NCI-H345 treated with DMSO at 0.1 percent for 48 hours (cell line): ENCODE measurements at regions not wholly inside any gene's neighbourhood (a gene's known extent, or its start where the extent isn't known, plus 50 kb on each side); places are given as distances from the start of the nearest gene placed in this dataset.

Experiments used
- DNase-seq: peaks from one replicate; lab custom pipeline; 2025; ENCODE audit not compliant: unreplicated experiment; lab: John Stamatoyannopoulos, UW

- DNase-seq = no peak
Measured at GRCh38 chr15:61743345-61743909, 316.8 kb downstream of the VPS13C start.

- no peak for DNase-seq
Measured at GRCh38 chr15:61742591-61742990, 317.7 kb downstream of the VPS13C start.

DNA sequence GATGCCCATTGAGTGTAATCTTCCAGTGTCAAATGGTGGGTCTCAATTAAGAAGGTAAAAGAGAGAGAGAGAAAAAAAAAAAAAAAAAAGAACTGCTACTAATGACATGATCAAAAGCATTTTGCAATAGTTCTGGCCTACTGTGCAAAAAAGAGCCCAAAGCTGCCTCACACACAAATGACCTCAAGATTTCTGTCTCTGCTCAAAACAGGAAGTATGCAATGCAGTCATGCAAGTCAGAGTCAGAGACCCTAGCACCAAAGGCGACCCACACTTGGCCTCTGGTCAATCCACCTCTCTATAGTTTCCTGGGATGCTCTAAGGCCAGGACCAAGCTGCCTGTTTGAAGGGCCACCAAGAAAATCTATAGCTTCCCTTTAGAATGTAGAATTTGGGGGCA, 323.5 kb downstream of the VPS13C start:
- DNase-seq = no peak

GRCh38 chr15:61731099-61731498, 329.1 kb downstream of the VPS13C start:
- no peak for DNase-seq

DNA sequence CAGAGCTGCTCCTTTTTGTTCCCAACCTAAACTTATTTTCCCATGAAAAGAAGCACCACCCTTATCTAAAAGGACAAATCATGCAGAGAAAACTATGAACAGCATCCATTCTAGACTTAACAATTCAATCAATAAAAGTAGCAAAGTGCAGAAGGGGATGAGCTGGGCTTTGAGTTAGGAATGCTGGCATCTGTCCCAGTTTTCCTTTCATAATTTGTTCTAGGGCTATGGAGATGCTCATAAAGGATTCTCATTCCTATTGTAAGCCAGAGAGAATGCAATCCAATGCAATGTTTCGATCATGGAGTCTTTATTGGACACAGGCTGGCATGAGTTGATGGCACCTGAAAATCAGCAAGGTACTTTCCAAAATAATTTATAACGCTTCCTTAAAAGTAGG, 330.6 kb downstream of the VPS13C start:
- DNase-seq = no peak

DNA sequence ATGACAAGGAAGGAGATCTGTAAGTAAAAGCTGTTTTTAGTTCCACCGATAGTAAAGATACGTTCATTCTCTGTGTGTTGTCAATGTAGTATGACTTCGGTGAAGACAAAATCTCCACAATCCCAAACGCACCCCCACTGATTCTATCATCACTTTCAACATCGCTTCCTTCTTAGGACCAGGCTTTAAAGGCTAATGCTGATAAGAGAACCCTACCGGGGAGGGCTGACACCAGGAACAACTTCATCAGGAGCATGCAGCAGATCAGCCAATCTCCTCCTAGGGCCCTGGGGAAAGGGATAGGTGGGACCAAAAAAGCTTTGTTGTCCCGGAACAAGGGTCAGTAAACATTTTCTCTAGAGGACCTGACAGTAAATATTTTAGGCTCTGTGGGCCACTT, 334.1 kb downstream of the VPS13C start:
- DNase-seq = no peak

DNA sequence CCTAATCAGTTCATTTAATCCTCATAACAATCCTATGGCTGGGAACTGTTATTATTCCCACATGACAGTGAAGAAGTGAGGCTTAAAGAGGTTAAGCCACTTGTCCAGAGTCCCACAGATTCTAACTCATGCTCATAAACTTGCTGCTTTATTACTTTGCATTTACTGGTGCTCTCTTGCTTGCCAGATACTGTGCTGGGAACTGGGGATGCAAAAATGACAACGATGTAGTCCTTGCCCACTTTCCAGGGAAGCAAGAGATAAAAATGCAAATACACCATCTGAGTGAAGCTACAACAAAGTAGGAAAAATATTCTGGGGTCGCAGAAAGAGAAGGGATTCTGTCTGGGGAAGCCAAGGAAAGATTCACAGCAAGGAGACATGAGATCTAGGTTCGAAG, 335.0 kb downstream of the VPS13C start:
- DNase-seq = no peak

DNA sequence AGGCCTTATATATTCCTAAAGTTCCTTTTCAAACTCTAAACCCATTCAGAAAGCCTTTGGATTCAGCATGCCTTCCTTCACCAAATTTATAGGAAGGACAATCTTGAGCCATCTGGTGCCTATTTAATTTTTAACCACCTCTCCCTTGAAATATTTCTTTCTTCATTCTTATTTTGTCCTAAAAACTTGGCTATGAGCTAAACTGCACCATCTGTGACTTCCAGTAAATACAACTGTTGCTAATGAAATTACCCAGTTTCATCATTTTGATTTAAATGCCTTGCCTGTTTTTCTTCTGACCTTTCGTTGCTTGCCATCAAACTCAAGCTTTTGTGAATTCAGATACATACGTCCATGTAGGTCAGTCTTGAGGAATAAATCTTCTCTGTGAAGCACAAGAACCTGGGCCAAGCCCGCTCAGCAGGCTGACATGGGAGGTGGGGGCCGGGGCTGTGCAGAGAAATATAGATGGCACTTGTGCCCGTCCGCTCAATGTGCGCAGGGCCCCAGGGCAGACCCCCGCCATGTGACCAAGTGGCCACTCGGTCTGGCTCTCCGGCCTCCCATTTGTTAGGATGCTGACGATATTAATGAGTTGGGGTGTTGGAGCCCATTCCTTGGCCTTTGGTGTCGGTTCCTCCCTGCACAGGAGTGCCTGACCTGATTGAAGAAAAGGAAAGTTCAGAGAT, 335.9 kb downstream of the VPS13C start:
- no peak for DNase-seq

DNA sequence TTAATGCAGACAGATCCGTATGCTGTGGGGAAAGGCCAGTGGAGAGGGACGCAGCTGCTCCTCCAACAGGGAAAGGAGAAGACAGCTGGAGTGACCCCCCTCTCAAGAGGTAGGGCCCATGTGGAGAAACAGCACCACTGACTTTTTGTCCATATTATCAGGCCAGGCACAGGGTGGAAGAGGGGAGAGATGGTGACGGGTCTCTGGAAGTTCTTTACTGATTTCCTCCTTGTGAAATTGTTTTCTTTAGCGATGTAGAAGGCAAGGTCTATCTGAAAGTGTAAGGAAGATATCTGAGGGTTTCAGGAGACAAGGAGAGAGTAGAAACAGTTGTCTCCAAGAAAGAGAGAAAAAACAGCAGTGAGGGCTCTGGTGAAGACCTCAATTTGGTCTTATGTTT, 338.8 kb downstream of the VPS13C start:
- DNase-seq = no peak

- DNase-seq = no peak
Measured at GRCh38 chr15:61720197-61720704, 340.0 kb downstream of the VPS13C start.

- no peak for DNase-seq
Measured at GRCh38 chr15:61715082-61715481, 345.2 kb downstream of the VPS13C start.

DNA sequence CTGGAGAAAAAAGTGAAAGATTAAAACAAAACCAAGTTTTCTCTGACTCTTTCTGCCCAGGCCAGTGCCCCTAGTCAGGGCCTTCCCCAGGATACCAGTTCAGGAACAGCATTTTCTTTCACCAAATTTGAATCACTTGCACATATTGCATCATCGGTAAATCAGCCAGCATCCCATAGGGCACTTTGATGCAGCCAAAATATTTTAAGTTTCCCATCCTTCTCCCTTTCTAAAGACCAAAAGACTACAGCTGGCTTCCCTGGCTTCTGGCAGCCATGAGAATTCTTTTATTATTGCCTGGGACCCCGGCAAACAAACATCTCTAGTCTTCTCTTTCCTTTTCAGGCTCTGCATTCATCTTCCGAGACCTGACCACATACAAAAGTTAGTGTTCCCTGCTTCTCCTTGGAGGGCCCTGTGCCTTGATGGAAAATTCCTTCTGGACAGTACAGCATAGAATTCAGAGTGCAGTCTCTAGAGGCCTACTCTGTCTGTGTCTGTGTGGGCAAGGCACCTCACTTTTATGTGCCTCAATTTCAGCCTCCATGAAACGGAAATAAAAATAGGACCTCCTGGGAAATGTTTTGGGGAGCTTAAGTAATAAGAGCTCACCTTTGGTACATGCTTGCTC, 348.0 kb downstream of the VPS13C start:
- no peak for DNase-seq

DNA sequence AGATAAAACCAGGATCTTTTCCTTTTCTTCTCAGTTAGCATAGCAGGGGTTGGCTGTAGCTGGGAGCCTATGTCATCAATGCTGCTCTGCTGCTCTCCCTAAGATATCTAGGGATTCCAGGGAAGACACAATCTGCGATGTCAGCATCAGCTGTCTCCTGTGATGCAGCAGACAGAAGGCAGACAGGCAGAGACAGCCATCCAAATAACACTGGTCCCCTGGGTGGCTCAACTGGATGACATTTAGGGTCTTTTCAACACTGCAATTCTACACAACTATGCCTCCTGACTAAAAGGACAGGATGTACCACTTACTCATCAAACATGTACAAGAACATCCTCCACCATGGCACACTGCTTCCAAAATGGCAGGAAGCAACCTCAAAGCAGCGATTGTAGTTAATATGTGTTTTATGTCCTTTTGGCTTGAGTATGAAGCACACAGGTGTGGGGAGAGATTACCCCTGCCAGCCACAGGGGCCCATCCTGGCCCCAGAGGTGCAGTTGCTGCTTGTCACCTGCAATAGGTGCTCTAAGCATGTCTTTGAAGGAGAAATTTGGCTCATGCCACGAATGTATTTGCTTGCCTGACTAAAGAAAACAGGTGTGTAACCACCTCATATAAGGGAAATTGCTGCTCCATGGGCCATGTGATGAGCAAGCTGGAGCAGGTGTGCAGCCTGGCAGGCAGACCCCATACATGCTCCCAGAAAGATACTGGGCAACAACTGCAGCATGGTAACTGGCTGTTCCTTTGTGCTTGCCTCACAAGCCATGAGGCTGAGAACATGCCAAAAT, 357.8 kb downstream of the VPS13C start:
- no peak for DNase-seq

DNA sequence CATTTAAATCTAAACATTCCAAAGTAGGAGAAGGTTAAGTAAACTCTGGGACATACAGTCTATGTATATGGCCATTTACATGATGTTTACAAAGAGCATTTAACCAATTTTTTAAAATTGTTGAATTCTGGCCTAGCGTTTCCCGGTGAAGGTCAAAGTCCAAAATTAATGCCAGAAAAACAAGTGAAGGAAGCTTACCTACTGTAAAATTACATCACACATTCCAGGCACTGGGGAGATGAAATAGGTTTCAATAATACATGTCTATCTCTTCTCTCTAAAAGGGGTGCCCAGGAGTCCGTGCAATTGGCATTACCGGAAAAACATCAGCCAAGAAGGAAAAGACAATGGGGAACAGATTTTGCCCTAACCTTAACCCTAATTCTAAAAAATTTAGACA, 358.8 kb downstream of the VPS13C start:
- no peak for DNase-seq

DNA sequence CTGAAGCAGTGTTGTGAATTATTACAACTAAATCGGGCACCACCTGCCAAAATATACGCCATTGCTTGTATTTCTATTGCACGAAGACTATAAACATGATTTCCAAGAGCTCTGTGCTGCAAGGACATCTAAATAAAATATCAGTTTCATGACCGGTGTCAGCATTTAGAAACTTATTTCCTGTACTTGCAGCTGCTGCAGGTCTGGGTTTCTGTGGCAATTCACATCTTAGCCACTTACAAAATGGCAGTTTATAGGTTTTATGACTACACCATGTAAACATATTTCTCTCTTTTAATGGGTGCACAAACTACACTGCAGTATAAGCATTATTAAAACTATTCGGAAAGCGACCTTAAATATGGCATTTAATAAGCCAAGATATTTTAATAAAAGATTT, 359.4 kb downstream of the VPS13C start:
- DNase-seq = no peak

DNA sequence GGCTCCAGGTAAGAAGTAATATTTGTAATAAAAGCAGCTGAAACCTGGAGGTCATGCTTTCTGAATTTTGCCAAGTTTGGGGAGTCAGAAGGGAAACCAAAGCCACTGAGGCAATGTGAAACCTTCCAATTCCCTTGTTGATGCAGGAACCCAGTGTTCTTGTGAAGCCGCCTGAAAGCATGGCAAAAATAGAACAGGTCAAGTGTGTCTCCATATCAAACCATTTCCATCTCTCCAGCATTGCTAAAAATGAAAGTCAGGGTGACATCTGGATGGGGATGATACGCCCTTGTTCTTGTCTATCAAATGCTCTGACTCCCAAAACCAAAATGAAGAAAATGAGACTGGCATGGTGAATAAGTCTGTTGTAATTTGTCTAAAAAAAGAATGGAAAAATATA, 362.5 kb downstream of the VPS13C start:
- DNase-seq = no peak

GRCh38 chr15:61689067-61689466, 371.2 kb downstream of the VPS13C start:
- no peak for DNase-seq

DNA sequence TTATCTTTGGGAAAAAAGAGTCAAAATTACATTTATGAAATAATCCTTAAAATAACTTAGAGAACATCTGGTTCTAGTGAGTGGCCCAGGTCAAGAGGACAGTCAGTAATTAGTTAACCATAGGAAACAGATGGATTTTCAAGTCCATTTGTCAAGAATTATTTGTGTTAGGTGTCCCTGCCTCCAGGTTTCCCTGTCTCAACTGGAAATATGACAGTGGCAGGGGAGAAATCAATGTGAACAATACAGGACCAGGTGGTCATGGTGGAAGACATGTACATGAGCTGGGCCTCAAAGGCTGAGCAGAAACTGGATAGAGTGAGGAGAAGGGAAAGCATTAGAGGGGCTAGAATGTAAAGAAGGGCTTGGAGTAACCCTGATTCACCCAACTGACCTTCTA, 372.6 kb downstream of the VPS13C start:
- no peak for DNase-seq

- no peak for DNase-seq
Measured at GRCh38 chr15:61687124-61687523, 373.1 kb downstream of the VPS13C start.

- no peak for DNase-seq
Measured at GRCh38 chr15:61685971-61686370, 374.3 kb downstream of the VPS13C start.

GRCh38 chr15:61685534-61685933, 374.7 kb downstream of the VPS13C start:
- no peak for DNase-seq
